Heart left ventricle (tissue), 16 donors: ENCODE measurements at regions not wholly inside any gene's neighbourhood (a gene's known extent, or its start where the extent isn't known, plus 50 kb on each side); places are given as distances from the start of the nearest gene placed in this dataset.
"Not testable (repeated sequence)": the region's sequence is repeated elsewhere in the genome, so short reads cannot be mapped to it uniquely, and the experiment has no call there.

ENCODE experiments used
- ATAC-seq, 4 donors: fragments of 200-7000 bp; cut with Tn5 transposase; one replicate each; pipeline ENCODE4 v1.9.1; 2020 to 2022; ENCODE audit warnings: moderate library complexity in 4 of 4, mild to moderate bottlenecking in 3 of 4, moderate number of reproducible peaks in 1 of 4
- DNase-seq, 5 donors: peaks; one replicate each; pipeline ENCODE4 v3.0.0-alpha.2; 2020
- H3K27ac ChIP-seq, 12 donors: fragments of 200-600 bp; sonication (generic) in 4 of 12; one replicate each; pipeline versions ENCODE4 v1.5.0 to v1.8.0; 2016 to 2022; ENCODE audit warnings: mild to moderate bottlenecking in 2 of 12
- H3K27me3 ChIP-seq, 9 donors: fragments of 200-600 bp; sonication (generic) in 2 of 9; one replicate each; pipeline versions ENCODE4 v1.5.1 to v1.8.0; 2016 to 2022; ENCODE audit warnings: mild to moderate bottlenecking in 3 of 9
- H3K36me3 ChIP-seq, 9 donors: fragments of 200-600 bp; sonication (generic) in 2 of 9; one replicate each; pipeline versions ENCODE4 v1.5.0 to v1.8.0; 2018 to 2022; ENCODE audit warnings: mild to moderate bottlenecking in 2 of 9
- H3K4me1 ChIP-seq, 12 donors: fragments of 200-600 bp; sonication (generic) in 4 of 12; one replicate each; pipeline versions ENCODE4 v1.5.0 to v1.8.0; 2016 to 2022; ENCODE audit warnings: mild to moderate bottlenecking in 3 of 12
- H3K4me3 ChIP-seq, 12 donors: fragments of 200-600 bp; sonication (generic) in 4 of 12; one replicate each; pipeline versions ENCODE4 v1.5.0 to v1.8.0; 2017 to 2022; ENCODE audit warnings: mild to moderate bottlenecking in 9 of 12, moderate library complexity in 4 of 12
- H3K9me3 ChIP-seq, 12 donors: fragments of 200-600 bp; sonication (generic) in 4 of 12; one replicate each; pipeline versions ENCODE4 v1.5.0 to v1.8.0; 2016 to 2022; ENCODE audit warnings: mild to moderate bottlenecking in 1 of 12
- CTCF ChIP-seq, 12 donors: fragments of 200-600 bp; sonication (generic) in 4 of 12; IDR thresholded peaks; one replicate each; pipeline versions ENCODE4 v1.5.0 to v1.8.0; 2018 to 2022; ENCODE audit warnings: antibody characterized with exemption in 12 of 12, mild to moderate bottlenecking in 5 of 12
- POLR2A ChIP-seq, 2 donors: fragments of 450-650 bp; IDR thresholded peaks; one replicate each; pipeline ENCODE4 v1.6.1; 2017; ENCODE audit warnings: antibody characterized with exemption in 2 of 2, mild to moderate bottlenecking in 2 of 2, moderate library complexity in 2 of 2
- WGBS, 4 donors: extraction: QIAGEN DNeasy Blood & Tissue Kit in 2 of 4; methylation state at CpG; one replicate each; pipeline versions ENCODE4 v1.1.5 to v1.1.7; 2013 to 2018; 5-methylcytosine and 5-hydroxymethylcytosine counted together
- intact Hi-C, 10 donors: fragments of 100-400 bp; cut with DNase I; formaldehyde crosslinking; loops; one replicate each; pipeline versions ENCODE4 v1.11.1 to v1.14.2; 2022
- donor health status: ischemic (EF 13 %, LVEDD 7.1; RV severe dilation, severe dysfunction).
- donor health status: healthy with polysubstance abuse.
- donor health status: DM: no; HTN: yes; CAD: no.
- donor health status: DM: no; HTN: no; CAD: no.
- donor health status: ischemic (EF 25% LVEDD 6.9; RV normal size, moderate dysfunction).
- donor health status: ischemic (EF 25% LVEDD 5.7; RV mildly dilated, moderate dysfunction).
- donor health status: healthy.
- donor health status: DM: yes; HTN: yes; CAD: no.
- donor health status: ischemic (EF 35%, LVEDD 5.7; RV mildly dilated, moderate dysfunction).
- donor health status: nonischemic (EF 11% LVEDD 7.7; RV severe dilation, severe dysfunction).
- donor health status: DM: yes; HTN: yes; CAD: no.
- donor health status: PGD.
- donor health status: ischemic (EF 29% LVEDD 5.4; RV normal size, mild dysfunction).
- donor health status: nonischemic (EF 23%, LVEDD 6.1; RV moderate dilation, normal function).

GRCh38 chr22:22059291-22060002, 76.9 kb upstream of the TOP3B start:
- WGBS, 4 donors, result 66 to 82% (median 79%) methylated on average over 3 of the region's 3 CpGs
- no peak for ATAC-seq

DNA sequence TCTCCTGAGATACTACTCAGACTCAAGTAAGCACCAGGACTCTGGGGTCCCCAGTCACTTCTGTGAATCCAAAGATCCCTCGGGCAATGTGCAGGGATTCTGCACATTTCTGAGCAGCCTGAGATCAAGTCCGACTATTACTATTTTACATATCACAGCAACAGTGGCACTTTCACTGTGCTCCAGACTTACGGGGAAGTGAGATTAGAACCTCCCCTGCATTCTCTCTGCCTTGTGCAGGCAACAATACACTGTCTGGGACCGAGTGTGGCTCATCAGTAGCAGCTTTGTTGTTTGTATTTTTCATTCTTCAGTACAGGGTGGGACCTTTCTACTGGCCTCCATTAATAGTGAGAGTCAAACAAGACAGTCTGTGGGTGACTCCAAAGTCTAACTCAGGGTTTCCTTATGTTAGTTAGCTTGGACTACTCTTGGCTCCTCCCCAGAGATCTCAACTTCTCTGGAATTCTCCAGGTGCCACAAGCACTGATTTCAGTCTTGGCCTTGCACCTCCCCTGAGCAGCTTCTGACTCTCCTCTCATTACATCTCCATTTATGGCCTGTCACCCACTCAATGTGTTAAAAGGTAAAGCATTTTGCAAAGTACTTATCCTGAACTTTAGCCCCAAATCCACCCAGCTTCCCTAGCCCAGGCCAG, 76.2 kb upstream of the TOP3B start:
- peaks cover 0 to 22% (median 3%) of the 10 kb centered on the region in 12 donors for H3K4me1 ChIP-seq
- H3K9me3 ChIP-seq, result no peaks in the 10 kb centered on the region
- TF ChIP-seq POLR2A (IDR thresholded peaks at IDR 0.05) (no peak), CTCF (IDR thresholded peaks at IDR 0.05) (no peak)
- no peaks in the 10 kb centered on the region for H3K36me3 ChIP-seq
- no peak for ATAC-seq
- H3K27me3 ChIP-seq, result peaks cover 0 to 14% (median 0%) of the 10 kb centered on the region in 9 donors
- no peak overlapping the region for H3K27ac ChIP-seq
- 55 to 66% (median 57%) methylated on average over 4 of the region's 4 CpGs for WGBS, 4 donors
- DNase-seq, result no peak
- intact Hi-C loops, result no loop called here
- no peak overlapping the region for H3K4me3 ChIP-seq

More at GRCh38 chr22:22059291-22060002, 76.9 kb upstream of the TOP3B start:
- DNase-seq, result no peak
- Histone ChIP-seq H3K27me3 (peaks cover 0 to 14% (median 0%) of the 10 kb centered on the region in 9 donors), H3K27ac (no peak overlapping the region), H3K4me3 (no peak overlapping the region), H3K4me1 (peaks cover 0 to 22% (median 3%) of the 10 kb centered on the region in 12 donors), H3K36me3 (no peaks in the 10 kb centered on the region), H3K9me3 (no peaks in the 10 kb centered on the region)
- intact Hi-C loops, result no loop called here
- TF ChIP-seq POLR2A (IDR thresholded peaks at IDR 0.05) (no peak), CTCF (IDR thresholded peaks at IDR 0.05) (no peak)

GRCh38 chr22:22057617-22058378, 75.2 kb upstream of the TOP3B start:
- 69 to 71% (median 70%) methylated on average over 5 of the region's 5 CpGs for WGBS, 4 donors
- H3K27me3 ChIP-seq, result peaks cover 0 to 14% (median 0%) of the 10 kb centered on the region in 9 donors
- DNase-seq, result no peak
- intact Hi-C loops, result no loop called here
- ATAC-seq, result no peak
- no peaks in the 10 kb centered on the region for H3K36me3 ChIP-seq
- no peak overlapping the region for H3K4me3 ChIP-seq
- peaks cover 0 to 17% (median 3%) of the 10 kb centered on the region in 12 donors for H3K4me1 ChIP-seq
- H3K9me3 ChIP-seq, result peaks cover 0 to 2% (median 0%) of the 10 kb centered on the region in 12 donors
- TF ChIP-seq CTCF (IDR thresholded peaks at IDR 0.05) (no peak), POLR2A (IDR thresholded peaks at IDR 0.05) (no peak)
- no peak overlapping the region for H3K27ac ChIP-seq

GRCh38 chr22:22056809-22057594, 74.4 kb upstream of the TOP3B start:
- H3K4me3 ChIP-seq, H3K9me3 ChIP-seq, H3K36me3 ChIP-seq, intact Hi-C loops, H3K27ac ChIP-seq, ATAC-seq, DNase-seq: not testable (repeated sequence)
- Histone ChIP-seq H3K27me3 (peaks cover 0 to 14% (median 0%) of the 10 kb centered on the region in 9 donors), H3K4me1 (peaks cover 0 to 15% (median 3%) of the 10 kb centered on the region in 12 donors)
- WGBS, 4 donors, result 60 to 66% (median 63%) methylated on average over 13 to 14 of the region's 14 CpGs

DNA sequence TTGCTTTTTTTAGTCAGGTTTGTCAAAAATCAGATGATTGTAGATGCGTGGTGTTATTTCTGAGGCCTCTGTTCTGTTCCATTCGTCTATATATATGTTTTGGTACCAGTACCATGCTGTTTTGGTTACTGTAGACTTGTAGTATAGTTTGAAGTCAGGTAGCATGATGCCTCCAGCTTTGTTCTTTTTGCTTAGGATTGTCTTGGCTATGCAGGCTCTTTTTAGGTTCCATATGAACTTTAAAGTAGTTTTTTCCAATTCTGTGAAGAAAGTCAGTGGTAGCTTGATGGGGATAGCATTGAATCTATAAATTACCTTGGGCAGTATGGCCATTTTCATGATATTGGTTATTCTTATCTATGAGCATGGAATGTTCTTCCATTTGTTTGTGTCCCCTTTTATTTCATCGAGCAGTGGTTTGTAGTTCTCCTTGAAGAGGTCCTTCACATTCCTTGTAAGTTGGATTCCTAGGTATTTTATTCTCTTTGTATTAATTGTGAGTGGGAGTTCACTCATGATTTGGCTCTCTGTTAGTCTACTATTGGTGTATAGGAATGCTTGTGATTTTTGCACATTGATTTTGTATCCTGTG, 70.1 kb upstream of the TOP3B start:
- ATAC-seq, H3K36me3 ChIP-seq, H3K4me3 ChIP-seq, H3K4me1 ChIP-seq, H3K27ac ChIP-seq, intact Hi-C loops, DNase-seq, H3K9me3 ChIP-seq: not testable (repeated sequence)
- 72 to 82% (median 76%) methylated on average over 3 of the region's 3 CpGs for WGBS, 4 donors
- peaks cover 0 to 14% (median 3%) of the 10 kb centered on the region in 9 donors for H3K27me3 ChIP-seq

- H3K27ac ChIP-seq, H3K36me3 ChIP-seq, H3K9me3 ChIP-seq, intact Hi-C loops, DNase-seq, H3K4me3 ChIP-seq, ATAC-seq, H3K4me1 ChIP-seq: not testable (repeated sequence)
- 45 to 71% (median 49%) methylated on average over 2 of the region's 2 CpGs for WGBS, 4 donors
- H3K27me3 ChIP-seq, result peaks cover 0 to 12% (median 0%) of the 10 kb centered on the region in 9 donors
These were observed 68.4 kb upstream of the TOP3B start for GRCh38 chr22:22051032-22051431.
